Breast epithelium (tissue), 4 donors: ENCODE measurements at regions not wholly inside any gene's neighbourhood (a gene's known extent, or its start where the extent isn't known, plus 50 kb on each side); places are given as distances from the start of the nearest gene placed in this dataset.
"Not testable (repeated sequence)": the region's sequence is repeated elsewhere in the genome, so short reads cannot be mapped to it uniquely, and the experiment has no call there.

Source experiments
- DNase-seq, 2 donors: peaks; one replicate each; pipeline ENCODE4 v3.0.0-alpha.2; 2019; ENCODE audit warnings: low spot score in 2 of 2
- H3K27ac ChIP-seq, 2 donors: fragments of 200-600 bp; sonication (generic) in 1 of 2; one replicate each; pipeline ENCODE4 v1.5.1; 2016 to 2019; ENCODE audit warnings: mild to moderate bottlenecking in 1 of 2
- H3K27me3 ChIP-seq, 2 donors: fragments of 200-600 bp; sonication (generic) in 1 of 2; one replicate each; pipeline versions ENCODE4 v1.5.1 to v1.6.0; 2017 to 2019; ENCODE audit warnings: control low read depth in 1 of 2, mild to moderate bottlenecking in 1 of 2
- H3K36me3 ChIP-seq: fragments of 200-600 bp; one replicate; pipeline ENCODE4 v1.5.1; 2019
- H3K4me1 ChIP-seq, 2 donors: fragments of 200-600 bp; sonication (generic); one replicate each; pipeline ENCODE4 v1.5.1; 2016 to 2019; ENCODE audit warnings: control low read depth in 1 of 2
- H3K4me3 ChIP-seq, 3 donors: fragments of 200-600 bp; sonication (generic); 1 replicate in 2 of 3; 2 replicates in 1 of 3; pipeline ENCODE4 v1.5.1; 2016 to 2019; ENCODE audit warnings: mild to moderate bottlenecking in 3 of 3, moderate library complexity in 2 of 3
- H3K9me3 ChIP-seq, 2 donors: fragments of 200-600 bp; sonication (generic) in 1 of 2; one replicate each; pipeline ENCODE4 v1.5.1; 2016 to 2019; ENCODE audit warnings: control low read depth in 1 of 2
- CTCF ChIP-seq, 3 donors: fragments of 450-650 bp; IDR thresholded peaks; one replicate each; pipeline ENCODE4 v1.5.1; 2016 to 2017; ENCODE audit warnings: antibody characterized with exemption in 3 of 3, mild to moderate bottlenecking in 3 of 3, moderate library complexity in 3 of 3
- POLR2A ChIP-seq: fragments of 450-650 bp; IDR thresholded peaks from one replicate; pipeline ENCODE4 v1.6.1; 2016; ENCODE audit warnings: antibody characterized with exemption, mild to moderate bottlenecking, moderate library complexity
- POLR2AphosphoS5 ChIP-seq, 3 donors: sonication (generic); formaldehyde crosslinking; IDR thresholded peaks; one replicate each; pipeline ENCODE4 v1.6.1; 2017; ENCODE audit warnings: antibody characterized with exemption in 3 of 3
- intact Hi-C: fragments of 100-400 bp; cut with DNase I; formaldehyde crosslinking; loops from one replicate; pipeline ENCODE4 v1.15.1; 2023; ENCODE audit warnings: low total_unique reads

- Histone ChIP-seq H3K9me3 (no peaks in the 10 kb centered on the region), H3K36me3 (no peaks in the 10 kb centered on the region), H3K4me1 (no peaks in the 10 kb centered on the region), H3K4me3 (no peak overlapping the region), H3K27me3 (no peaks in the 10 kb centered on the region), H3K27ac (no peak overlapping the region)
- intact Hi-C loops: no loop called here
- no peak for DNase-seq
- no peak for TF ChIP-seq POLR2A
- no peak for TF ChIP-seq POLR2AphosphoS5 (IDR thresholded peaks at IDR 0.05)
- no peak for TF ChIP-seq CTCF (IDR thresholded peaks at IDR 0.05)
These were observed 168.2 kb downstream of the TGFB2 start for GRCh38 chr1:218513328-218513727.

DNA sequence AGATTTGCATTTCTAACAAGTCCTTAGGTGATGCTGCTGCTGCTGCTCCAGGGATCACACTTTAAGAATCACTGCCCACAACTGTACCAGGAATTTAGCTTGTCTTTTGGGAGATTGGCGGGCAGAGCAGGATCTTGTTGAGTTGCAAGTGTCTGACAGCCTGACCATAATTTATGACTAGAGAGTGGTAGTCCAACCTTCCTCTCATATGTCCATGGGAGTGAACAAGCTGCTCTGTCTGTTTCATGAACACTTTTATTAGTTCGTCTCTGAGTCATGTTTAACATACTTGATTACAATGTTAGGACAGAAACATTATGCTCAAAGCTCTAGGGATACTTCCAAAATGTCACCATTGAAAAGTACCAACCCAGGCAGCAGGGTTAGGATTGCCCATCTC, 169.6 kb downstream of the TGFB2 start:
- H3K36me3 ChIP-seq: no peaks in the 10 kb centered on the region
- no peak for DNase-seq
- H3K4me3 ChIP-seq: no peak overlapping the region
- no peaks in the 10 kb centered on the region for H3K9me3 ChIP-seq
- no peak overlapping the region for H3K27ac ChIP-seq
- TF ChIP-seq CTCF (IDR thresholded peaks at IDR 0.05) (no peak), POLR2A (no peak), POLR2AphosphoS5 (IDR thresholded peaks at IDR 0.05) (no peak)
- intact Hi-C loops: no loop called here
- H3K27me3 ChIP-seq: no peaks in the 10 kb centered on the region
- no peaks in the 10 kb centered on the region for H3K4me1 ChIP-seq

DNA sequence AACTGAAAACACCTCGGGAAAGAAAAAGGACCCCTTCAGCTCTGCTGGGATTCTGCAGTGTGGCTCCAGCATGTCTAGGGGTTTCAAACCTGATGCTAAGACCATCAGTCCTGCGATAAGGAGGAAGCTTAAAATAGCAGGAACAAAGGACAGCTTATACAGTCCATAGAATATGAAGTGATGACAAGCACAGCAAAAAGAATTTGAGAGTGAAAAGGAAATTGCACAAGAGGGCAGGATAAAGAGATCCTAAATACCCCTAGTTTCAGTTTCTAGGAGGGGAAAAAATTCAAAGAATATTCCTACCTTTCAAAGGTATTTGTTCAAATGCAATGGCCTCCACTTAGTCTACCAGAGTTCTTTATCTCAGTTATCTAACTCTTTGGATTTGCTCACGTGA, 171.4 kb downstream of the TGFB2 start:
- Histone ChIP-seq H3K27me3 (no peaks in the 10 kb centered on the region), H3K27ac (no peak overlapping the region), H3K4me3 (no peak overlapping the region), H3K36me3 (no peaks in the 10 kb centered on the region), H3K4me1 (no peaks in the 10 kb centered on the region), H3K9me3 (no peaks in the 10 kb centered on the region)
- intact Hi-C loops: no loop called here
- DNase-seq: no peak
- TF ChIP-seq POLR2AphosphoS5 (IDR thresholded peaks at IDR 0.05): no peak
- TF ChIP-seq CTCF (IDR thresholded peaks at IDR 0.05): no peak
- TF ChIP-seq POLR2A: no peak

DNA sequence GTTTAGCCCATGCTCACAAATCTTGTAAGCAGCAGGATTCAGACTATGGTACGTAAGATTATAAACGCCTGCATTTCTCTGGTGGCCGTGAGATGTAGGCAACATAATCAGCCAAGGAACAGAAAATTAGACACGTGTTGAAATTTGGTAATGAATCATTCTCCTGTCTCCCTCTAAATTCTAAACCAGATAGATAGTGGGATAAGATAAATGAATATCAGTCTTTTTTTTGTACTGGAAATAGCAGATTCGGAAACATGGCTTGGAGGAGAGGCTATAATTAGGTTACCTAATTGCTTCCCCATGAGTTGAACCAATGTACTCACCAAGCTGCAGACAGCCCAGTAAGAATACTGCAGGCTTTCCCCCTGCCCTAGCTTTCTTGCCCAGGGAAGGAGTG, 172.3 kb downstream of the TGFB2 start:
- Histone ChIP-seq H3K9me3 (no peaks in the 10 kb centered on the region), H3K27me3 (no peaks in the 10 kb centered on the region), H3K36me3 (no peaks in the 10 kb centered on the region), H3K4me3 (no peak overlapping the region), H3K4me1 (no peaks in the 10 kb centered on the region), H3K27ac (no peak overlapping the region)
- DNase-seq: no peak
- intact Hi-C loops: no loop called here
- TF ChIP-seq POLR2A (no peak), POLR2AphosphoS5 (IDR thresholded peaks at IDR 0.05) (no peak), CTCF (IDR thresholded peaks at IDR 0.05) (no peak)

DNA sequence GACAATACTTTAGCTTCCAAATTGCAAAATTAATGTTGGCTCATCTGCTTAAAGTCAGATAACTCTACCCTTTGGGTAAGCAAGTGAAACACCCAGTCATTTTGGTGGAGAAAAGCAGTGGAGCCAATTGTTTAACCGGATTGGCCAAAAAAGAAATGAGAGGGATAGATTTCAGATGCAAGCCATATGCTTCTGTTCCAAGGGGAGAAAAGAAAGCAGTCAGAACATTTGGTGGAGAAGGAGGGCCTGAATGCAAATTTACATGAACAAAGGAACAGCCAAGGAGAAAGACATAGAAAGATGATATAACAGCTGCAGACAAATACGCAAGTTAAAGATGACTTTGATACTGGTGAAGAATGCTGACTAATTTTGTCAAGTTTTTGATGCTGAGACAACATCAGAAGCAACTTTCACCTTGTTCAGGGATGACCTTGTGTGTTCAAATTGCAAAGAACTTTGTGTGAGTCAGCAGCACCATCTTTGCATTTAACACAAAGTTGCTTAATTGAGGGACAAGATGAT, 173.1 kb downstream of the TGFB2 start:
- Histone ChIP-seq H3K27ac (no peak overlapping the region), H3K27me3 (no peaks in the 10 kb centered on the region), H3K9me3 (no peaks in the 10 kb centered on the region), H3K4me1 (no peaks in the 10 kb centered on the region), H3K4me3 (no peak overlapping the region), H3K36me3 (no peaks in the 10 kb centered on the region)
- intact Hi-C loops: no loop called here
- DNase-seq: no peak
- TF ChIP-seq POLR2AphosphoS5 (IDR thresholded peaks at IDR 0.05): no peak
- no peak for TF ChIP-seq CTCF (IDR thresholded peaks at IDR 0.05)
- no peak for TF ChIP-seq POLR2A

- H3K27me3 ChIP-seq, DNase-seq, H3K9me3 ChIP-seq, H3K4me3 ChIP-seq, H3K27ac ChIP-seq, intact Hi-C loops, H3K36me3 ChIP-seq, H3K4me1 ChIP-seq: not testable (repeated sequence)
These were observed 175.5 kb downstream of the TGFB2 start for GRCh38 chr1:218520646-218521045.
